ENCODE measurements at regions not wholly inside any gene's neighbourhood (a gene's known extent, or its start where the extent isn't known, plus 50 kb on each side); places are given as distances from the start of the nearest gene placed in this dataset.
A peak's percentile ranks its signal among the peaks of the same experiment; 100 is the strongest.
"Not testable (repeated sequence)": the region's sequence is repeated elsewhere in the genome, so short reads cannot be mapped to it uniquely, and the experiment has no call there.

- no peak for DNase-seq (ENCODE audit: low read depth in 2 of 2)
Observed at GRCh38 chr2:14827226-14828023, 194.9 kb downstream of the LRATD1 start.

DNA sequence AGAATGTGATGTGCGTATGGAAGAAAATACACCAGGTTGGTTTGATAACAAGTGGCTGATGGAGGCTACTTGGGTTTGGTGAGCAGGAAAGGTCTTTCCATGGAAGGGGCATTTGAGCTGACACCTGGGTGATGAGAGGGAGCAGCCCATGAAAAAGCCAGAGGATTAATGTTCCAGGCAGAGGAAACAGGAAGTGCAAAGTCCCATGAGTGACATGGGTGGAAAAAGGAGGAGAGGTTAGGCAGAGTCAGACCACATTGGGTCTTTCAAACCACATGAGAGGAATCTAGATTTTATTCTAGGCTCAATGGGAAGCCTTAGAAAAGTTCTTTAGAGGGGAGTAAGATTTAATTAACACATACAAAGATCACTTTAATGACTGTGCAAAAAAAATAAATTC is 195.7 kb downstream of the LRATD1 start:
- DNase-seq (ENCODE audit: low read depth in 2 of 2) = no peak

DNA sequence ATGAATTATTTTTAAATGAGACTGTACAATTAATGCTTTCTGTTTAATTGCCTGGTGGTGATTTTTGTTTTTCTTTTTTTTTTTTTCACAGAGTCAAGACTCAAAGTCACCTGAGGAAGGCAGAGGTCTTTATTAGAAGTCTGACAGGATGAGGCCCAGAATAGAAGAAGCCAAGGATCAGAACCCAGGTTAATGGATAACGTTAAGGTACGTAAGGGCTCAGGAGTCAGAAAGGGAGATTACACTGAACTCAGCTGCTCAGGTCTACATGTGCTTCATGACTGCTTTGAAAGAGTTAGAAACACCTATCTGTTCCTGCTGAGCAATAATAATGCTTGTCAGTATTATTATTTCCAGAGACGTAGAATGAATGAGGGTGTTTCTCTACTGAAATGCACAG is 196.5 kb downstream of the LRATD1 start:
- DNase-seq (ENCODE audit: low read depth in 2 of 2) = no peak

- DNase-seq (ENCODE audit: low read depth in 2 of 2) = no peak
Observed at GRCh38 chr2:14831458-14831857, 198.9 kb downstream of the LRATD1 start.

DNA sequence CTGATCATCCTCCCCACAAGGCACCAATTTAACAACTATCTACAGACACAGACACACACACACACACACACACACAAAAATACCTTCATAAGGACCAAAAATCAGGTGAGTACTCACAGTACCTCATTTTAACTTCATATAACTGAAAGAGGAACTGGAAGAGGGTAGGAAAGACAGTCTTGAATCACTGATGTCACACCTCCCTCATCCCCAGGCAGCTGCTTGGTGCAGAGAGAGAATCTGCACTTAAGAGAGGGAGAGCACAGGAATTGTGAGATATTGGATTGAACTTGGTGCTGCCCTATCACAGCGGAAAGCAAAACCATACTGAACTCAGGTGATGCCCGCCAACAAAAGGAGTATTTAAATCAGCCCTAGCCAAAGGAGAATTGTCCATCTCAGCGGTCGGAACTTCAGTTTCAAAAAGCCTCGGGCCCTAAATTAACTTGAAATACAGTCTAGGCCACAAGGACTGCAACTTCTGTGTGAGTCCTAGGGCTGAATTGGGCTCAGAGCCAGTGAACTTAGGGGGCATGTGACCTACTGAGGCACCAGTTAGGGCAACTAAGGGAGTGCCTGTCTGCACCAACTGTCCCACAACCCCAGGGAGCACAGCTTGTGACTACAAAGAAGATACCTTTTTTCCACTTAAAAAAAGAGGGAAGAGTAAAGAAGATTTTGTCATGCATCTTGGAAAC is 211.1 kb downstream of the LRATD1 start:
- no peak for DNase-seq (ENCODE audit: low read depth in 2 of 2)

DNA sequence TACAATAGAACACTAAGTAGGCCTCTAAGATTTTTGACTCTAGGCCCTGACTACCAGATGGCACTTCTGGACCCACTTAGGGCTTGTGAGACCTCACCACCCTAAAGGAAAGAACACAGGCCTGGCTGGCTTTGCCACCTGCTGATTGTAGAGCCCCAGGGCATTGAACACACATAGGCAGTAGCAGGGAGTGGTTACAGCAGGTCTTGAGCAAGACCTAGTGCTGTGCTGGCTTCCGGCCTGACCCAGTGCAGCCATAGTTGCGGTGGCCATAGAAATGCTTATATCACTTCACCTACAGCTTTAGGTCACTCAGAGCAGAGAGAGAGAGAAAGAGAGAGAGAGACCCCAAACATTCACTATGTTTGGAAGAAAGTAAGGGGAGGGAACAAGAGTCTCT is 223.2 kb downstream of the LRATD1 start:
- no peak for DNase-seq (ENCODE audit: low read depth in 2 of 2)

DNA sequence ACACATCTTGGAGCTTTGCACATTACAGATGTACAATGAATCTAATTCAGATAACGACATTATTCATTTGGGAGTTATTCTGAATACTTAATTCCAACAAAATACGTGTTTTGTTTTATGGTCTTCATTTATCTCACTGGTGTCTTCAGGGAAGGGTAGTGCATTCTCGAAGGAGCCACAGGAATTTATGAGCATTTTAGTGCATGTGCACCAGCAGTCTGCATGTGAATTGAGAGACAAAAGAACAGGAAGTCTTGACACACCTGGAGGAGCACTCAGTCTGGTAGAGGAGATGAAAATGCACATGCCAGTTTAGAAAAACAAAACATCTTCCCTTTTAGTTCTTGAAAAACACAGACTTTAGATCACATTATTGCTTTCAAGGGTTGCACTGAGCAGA is 228.7 kb downstream of the LRATD1 start:
- no peak for DNase-seq (ENCODE audit: low read depth in 2 of 2)

DNA sequence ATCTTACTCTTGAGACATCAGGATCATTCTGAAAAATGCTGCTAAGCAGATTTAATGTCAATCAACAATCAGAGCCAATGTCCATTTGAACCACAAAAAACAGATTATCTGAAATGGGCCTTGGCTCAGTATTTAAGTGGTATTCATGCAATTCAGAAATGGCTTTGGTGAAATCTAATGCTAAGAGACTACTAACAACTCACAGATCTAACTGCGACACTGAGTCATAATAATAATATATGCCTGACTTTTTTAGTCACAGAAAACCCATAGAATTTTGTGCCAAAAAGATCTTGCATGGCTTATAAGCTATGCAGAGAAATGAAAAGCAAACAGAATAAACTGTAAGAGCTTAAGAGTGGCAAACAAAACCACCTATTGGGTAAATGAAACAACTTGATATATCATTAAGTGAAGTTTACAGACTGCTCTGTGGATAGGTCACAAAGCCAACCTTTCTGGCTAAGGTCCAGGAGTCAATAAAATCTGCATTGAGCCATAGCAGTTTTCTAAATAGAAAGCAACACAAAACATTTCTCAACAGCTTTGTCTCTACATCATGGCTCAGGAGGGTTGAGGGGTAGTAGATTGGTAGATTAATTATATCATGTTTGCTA is 234.3 kb downstream of the LRATD1 start:
- no peak for DNase-seq (ENCODE audit: low read depth in 2 of 2)

- DNase-seq (ENCODE audit: low read depth in 2 of 2) = no peak
Observed at GRCh38 chr2:14867853-14868252, 235.3 kb downstream of the LRATD1 start.

GRCh38 chr2:14872779-14873325 is 240.3 kb downstream of the LRATD1 start:
- no peak for DNase-seq (ENCODE audit: low read depth in 2 of 2)

DNA sequence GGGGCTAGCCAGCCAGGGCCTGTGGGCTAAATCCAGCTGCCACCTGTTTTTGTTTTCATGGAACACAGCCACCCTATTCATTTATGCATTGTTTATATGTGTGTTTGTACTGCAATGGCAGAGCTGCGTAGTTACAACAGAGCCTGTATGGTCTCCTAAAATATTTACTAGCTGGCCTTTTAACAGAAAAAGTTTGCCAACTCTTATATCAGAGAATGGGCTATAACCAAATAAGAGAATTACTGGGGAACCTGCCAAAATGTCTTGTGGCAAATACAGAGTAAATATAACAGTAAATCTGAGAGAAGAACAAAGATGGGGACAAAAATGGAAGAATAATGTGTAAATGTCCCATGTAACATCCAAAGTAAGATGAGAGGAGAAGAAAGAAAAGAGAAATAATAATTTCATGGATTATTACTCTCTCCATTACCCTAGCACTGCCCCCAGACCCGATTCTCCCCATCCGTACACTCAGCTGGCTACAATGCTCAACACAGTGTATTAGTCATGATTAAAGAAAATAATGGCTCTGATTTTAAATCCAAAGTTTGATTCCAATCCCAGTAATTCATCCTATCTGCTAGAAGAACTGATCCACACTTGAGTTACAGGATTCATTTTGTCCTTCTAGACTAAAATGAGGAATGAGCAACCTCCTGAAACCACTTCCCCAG is 249.3 kb downstream of the LRATD1 start:
- DNase-seq (ENCODE audit: low read depth in 2 of 2) = no peak

- no peak for DNase-seq (ENCODE audit: low read depth in 2 of 2)
Observed at GRCh38 chr2:14884651-14885050, 252.1 kb downstream of the LRATD1 start.

DNA sequence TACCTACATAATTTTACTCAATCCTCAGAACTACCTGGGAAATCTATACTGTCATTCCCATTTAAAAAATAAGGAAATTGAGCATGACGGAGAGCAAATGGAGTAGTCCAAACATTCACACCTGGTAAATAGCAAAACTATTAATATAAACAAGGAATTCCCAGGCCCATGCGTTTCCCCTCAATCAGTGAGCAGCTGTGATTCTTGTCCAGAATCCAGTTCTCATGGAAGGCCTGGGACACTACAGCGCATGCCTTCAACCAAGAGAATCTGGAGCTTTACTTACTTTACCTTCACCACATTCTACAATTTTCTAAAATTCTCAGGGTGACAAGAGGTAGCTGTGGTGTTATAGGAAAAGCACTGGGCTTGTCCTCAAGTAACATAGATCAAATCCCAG is 259.0 kb downstream of the LRATD1 start:
- DNase-seq (ENCODE audit: low read depth in 2 of 2) = no peak

GRCh38 chr2:14896330-14897030 is 264.0 kb downstream of the LRATD1 start:
- peak; percentile 21 to 23 for DNase-seq (ENCODE audit: low read depth in 2 of 2)

GRCh38 chr2:14899621-14900414 is 267.3 kb downstream of the LRATD1 start:
- no peak for DNase-seq (ENCODE audit: low read depth in 2 of 2)

GRCh38 chr2:14901737-14902136 is 269.2 kb downstream of the LRATD1 start:
- peak in 1 of 2 experiments; percentile 2 for DNase-seq (ENCODE audit: low read depth in 2 of 2)

- DNase-seq (ENCODE audit: low read depth in 2 of 2) = no peak
Observed at GRCh38 chr2:14902953-14903352, 270.4 kb downstream of the LRATD1 start.

GRCh38 chr2:14903709-14904374 is 271.3 kb downstream of the LRATD1 start:
- DNase-seq (ENCODE audit: low read depth in 2 of 2) = no peak

GRCh38 chr2:14904378-14904777 is 271.9 kb downstream of the LRATD1 start:
- not testable (repeated sequence) for DNase-seq (ENCODE audit: low read depth in 2 of 2)

DNA sequence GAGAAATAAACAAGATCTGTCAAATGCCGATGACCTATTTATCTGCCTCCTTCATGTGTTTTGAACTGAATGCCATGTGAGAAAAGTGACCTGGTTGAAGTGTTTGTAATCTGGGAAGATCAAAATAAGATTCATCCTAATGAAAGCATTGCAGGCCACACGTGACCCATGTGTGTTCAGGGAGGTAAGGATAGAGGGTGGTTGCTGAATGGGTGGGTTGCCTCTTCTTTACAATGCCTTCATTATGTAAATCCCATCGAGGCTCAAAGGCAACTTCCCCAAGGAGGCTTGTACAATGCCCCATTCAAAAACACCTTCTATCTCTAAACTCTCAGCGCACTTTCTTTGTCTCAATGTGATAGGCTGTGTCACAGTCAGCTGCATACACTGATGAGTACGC is 273.1 kb downstream of the LRATD1 start:
- DNase-seq (ENCODE audit: low read depth in 2 of 2) = no peak
